ENCODE measurements at regions not wholly inside any gene's neighbourhood (a gene's known extent, or its start where the extent isn't known, plus 50 kb on each side); places are given as distances from the start of the nearest gene placed in this dataset.

- TF ChIP-seq POLR2AphosphoS5 (IDR thresholded peaks at IDR 0.05; ENCODE audit: low read depth, low read length) (no peak), TAF1 (IDR thresholded peaks at IDR 0.05; ENCODE audit: borderline replicate concordance, insufficient read depth, low read length) (no peak), SIN3A (IDR thresholded peaks at IDR 0.05; ENCODE audit: borderline replicate concordance, insufficient read depth, low read length) (no peak), FOXP2 (optimal IDR thresholded peaks at IDR 0.05; ENCODE audit: borderline replicate concordance, extremely low read depth, extremely low read length, insufficient read depth) (no peak)
- TF ChIP-seq, protein P1, sequence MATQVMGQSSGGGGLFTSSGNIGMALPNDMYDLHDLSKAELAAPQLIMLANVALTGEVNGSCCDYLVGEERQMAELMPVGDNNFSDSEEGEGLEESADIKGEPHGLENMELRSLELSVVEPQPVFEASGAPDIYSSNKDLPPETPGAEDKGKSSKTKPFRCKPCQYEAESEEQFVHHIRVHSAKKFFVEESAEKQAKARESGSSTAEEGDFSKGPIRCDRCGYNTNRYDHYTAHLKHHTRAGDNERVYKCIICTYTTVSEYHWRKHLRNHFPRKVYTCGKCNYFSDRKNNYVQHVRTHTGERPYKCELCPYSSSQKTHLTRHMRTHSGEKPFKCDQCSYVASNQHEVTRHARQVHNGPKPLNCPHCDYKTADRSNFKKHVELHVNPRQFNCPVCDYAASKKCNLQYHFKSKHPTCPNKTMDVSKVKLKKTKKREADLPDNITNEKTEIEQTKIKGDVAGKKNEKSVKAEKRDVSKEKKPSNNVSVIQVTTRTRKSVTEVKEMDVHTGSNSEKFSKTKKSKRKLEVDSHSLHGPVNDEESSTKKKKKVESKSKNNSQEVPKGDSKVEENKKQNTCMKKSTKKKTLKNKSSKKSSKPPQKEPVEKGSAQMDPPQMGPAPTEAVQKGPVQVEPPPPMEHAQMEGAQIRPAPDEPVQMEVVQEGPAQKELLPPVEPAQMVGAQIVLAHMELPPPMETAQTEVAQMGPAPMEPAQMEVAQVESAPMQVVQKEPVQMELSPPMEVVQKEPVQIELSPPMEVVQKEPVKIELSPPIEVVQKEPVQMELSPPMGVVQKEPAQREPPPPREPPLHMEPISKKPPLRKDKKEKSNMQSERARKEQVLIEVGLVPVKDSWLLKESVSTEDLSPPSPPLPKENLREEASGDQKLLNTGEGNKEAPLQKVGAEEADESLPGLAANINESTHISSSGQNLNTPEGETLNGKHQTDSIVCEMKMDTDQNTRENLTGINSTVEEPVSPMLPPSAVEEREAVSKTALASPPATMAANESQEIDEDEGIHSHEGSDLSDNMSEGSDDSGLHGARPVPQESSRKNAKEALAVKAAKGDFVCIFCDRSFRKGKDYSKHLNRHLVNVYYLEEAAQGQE (IDR thresholded peaks at IDR 0.05; ENCODE audit: insufficient read depth in 1 of 2, low read depth in 2 of 2, low read length in 2 of 2): no peak
Observed at GRCh38 chr14:40197344-40197743, 765.1 kb upstream of the FBXO33 start.

Data from PFSK-1 (cell line).